GM12878 (cell line): ENCODE measurements at regions not wholly inside any gene's neighbourhood (a gene's known extent, or its start where the extent isn't known, plus 50 kb on each side); places are given as distances from the start of the nearest gene placed in this dataset.

Source experiments
- ATAC-seq: fragments of 200-7000 bp; cut with Tn5 transposase; 3 replicates; pipeline ENCODE4 v1.9.1; 2020; ENCODE audit warnings: mild to moderate bottlenecking, moderate library complexity
- BruUV-seq: library from RNA; stranded (reverse); fragments of 400-500 nt; replicated peaks from 2 replicates; lab custom pipeline; 2021; lab: Mats Ljungman, UMichigan
- CTCF ChIA-PET: fragments of 300-600 bp; sonication (Branson Sonifier 250); formaldehyde crosslinking; extraction: SDS; loops from one replicate; lab custom pipeline; 2021; ENCODE audit warnings: inconsistent platforms; lab: Yijun Ruan, JAX
- POLR2A ChIA-PET: fragments of 350-600 bp; formaldehyde crosslinking; extraction: SDS; loops from one replicate; lab custom pipeline; 2021; ENCODE audit warnings: inconsistent platforms; lab: Charles Lee
- RAD21 ChIA-PET: fragments of 300-600 bp; sonication (Branson Sonifier 250); formaldehyde crosslinking; loops from one replicate; lab custom pipeline; 2023; ENCODE audit warnings: antibody characterized with exemption; ENCODE audit not compliant: unreplicated experiment; lab: Charles Lee
- SMC1A ChIA-PET: fragments of 300-600 bp; sonication (Branson Sonifier 250); formaldehyde crosslinking; loops from one replicate; lab custom pipeline; 2023; ENCODE audit not compliant: unreplicated experiment, uncharacterized antibody; lab: Charles Lee
- DNase-seq: peaks from one replicate; pipeline ENCODE4 v3.0.0-alpha.2; 2011; ENCODE audit warnings: low read depth, low spot score
- FAIRE-seq: peaks from 3 replicates; lab custom pipeline; 2011; peaks lifted over from hg19 to GRCh38; lab: Jason Lieb, UNC
- H2AFZ ChIP-seq: 2 replicates; pipeline ENCODE4 v1.6.0; 2011; ENCODE audit warnings: low read depth, low read length, control low read depth; ENCODE audit not compliant: control insufficient read depth
- H3K27ac ChIP-seq: 2 replicates; pipeline ENCODE4 v1.5.1; 2011; ENCODE audit warnings: control low read depth; ENCODE audit not compliant: control insufficient read depth, insufficient read depth
- H3K27me3 ChIP-seq, 2 experiments: replicated peaks in 1 of 2; 2 replicates each; pipeline versions ENCODE4 v1.6.0 to v1.6.1; 2011; ENCODE audit warnings: low read length in 1 of 2; ENCODE audit not compliant: control insufficient read depth in 2 of 2, insufficient read depth in 2 of 2
- H3K36me3 ChIP-seq, 2 experiments: 2 replicates each; pipeline ENCODE4 v1.5.1; 2011; ENCODE audit warnings: low read length in 1 of 2; ENCODE audit not compliant: control insufficient read depth in 2 of 2, insufficient read depth in 2 of 2
- H3K4me1 ChIP-seq: 2 replicates; pipeline ENCODE4 v1.6.1; 2011; ENCODE audit warnings: mild to moderate bottlenecking, low read length, moderate library complexity, mixed read lengths; ENCODE audit not compliant: control insufficient read depth, insufficient read depth
- H3K4me2 ChIP-seq: 2 replicates; pipeline ENCODE4 v1.6.0; 2011; ENCODE audit warnings: control low read depth; ENCODE audit not compliant: control insufficient read depth, insufficient read depth
- H3K4me3 ChIP-seq: fragments of 200-600 bp; sonication (generic); 2 replicates; pipeline ENCODE4 v1.5.1; 2016
- H3K79me2 ChIP-seq: 2 replicates; pipeline ENCODE4 v1.6.0; 2011; ENCODE audit warnings: low read length; ENCODE audit not compliant: control insufficient read depth, insufficient read depth
- H3K9ac ChIP-seq: 2 replicates; pipeline ENCODE4 v1.8.0; 2011; ENCODE audit warnings: low read length, control low read depth, mixed read lengths; ENCODE audit not compliant: control insufficient read depth, insufficient read depth
- H3K9me3 ChIP-seq: replicated peaks from 3 replicates; pipeline ENCODE4 v1.5.1; 2011; ENCODE audit warnings: mild to moderate bottlenecking, low read length; ENCODE audit not compliant: control insufficient read depth, insufficient read depth
- H4K20me1 ChIP-seq: 2 replicates; pipeline ENCODE4 v1.6.0; 2011; ENCODE audit not compliant: control insufficient read depth, insufficient read depth
- BHLHE40 ChIP-seq, 2 experiments: fragments of 450-650 bp in 1 of 2; IDR thresholded peaks; 2 replicates each; pipeline ENCODE4 v1.6.1; 2011 to 2017; ENCODE audit warnings: low read depth in 2 of 2, borderline replicate concordance in 1 of 2, improper control_type of control experiment in 1 of 2, low read length in 1 of 2, mild to moderate bottlenecking in 1 of 2
- CREM ChIP-seq: IDR thresholded peaks from 2 replicates; pipeline ENCODE4 v1.6.1; 2014; ENCODE audit warnings: antibody characterized with exemption, low read depth
- EGR1 ChIP-seq, 2 experiments: IDR thresholded peaks; 1 replicate in 1 of 2; 2 replicates in 1 of 2; pipeline ENCODE4 v1.6.1; 2011 to 2012; ENCODE audit warnings: low read depth in 2 of 2, low read length in 2 of 2, borderline replicate concordance in 1 of 2, mild to moderate bottlenecking in 1 of 2, moderate library complexity in 1 of 2
- EZH2 ChIP-seq: IDR thresholded peaks from 2 replicates; pipeline ENCODE4 v1.6.1; 2012; ENCODE audit warnings: low read depth, mild to moderate bottlenecking, control low read depth, inconsistent platforms, low read length, borderline replicate concordance; ENCODE audit not compliant: control insufficient read depth
- LARP7 ChIP-seq: fragments of 450-650 bp; IDR thresholded peaks from 2 replicates; pipeline ENCODE4 v1.6.1; 2017; ENCODE audit warnings: mild to moderate bottlenecking
- NFIC ChIP-seq: IDR thresholded peaks from 2 replicates; pipeline ENCODE4 v1.6.1; 2012; ENCODE audit warnings: low read depth, mild to moderate bottlenecking, inconsistent platforms, low read length, moderate library complexity
- NFXL1 ChIP-seq: fragments of 450-650 bp; IDR thresholded peaks from 2 replicates; pipeline ENCODE4 v1.6.1; 2017; ENCODE audit warnings: antibody characterized with exemption, mild to moderate bottlenecking, borderline replicate concordance
- NR2C2 ChIP-seq: IDR thresholded peaks from 2 replicates; pipeline ENCODE4 v1.6.1; 2011; ENCODE audit warnings: borderline replicate concordance, low read depth; ENCODE audit not compliant: control insufficient read depth, insufficient read length
- RAD21 ChIP-seq: IDR thresholded peaks from 2 replicates; pipeline ENCODE4 v1.6.1; 2011; ENCODE audit warnings: mild to moderate bottlenecking, low read depth, low read length, moderate library complexity; ENCODE audit not compliant: insufficient read depth
- RCOR1 ChIP-seq: conservative IDR thresholded peaks from 2 replicates; pipeline ENCODE4 v1.6.1; 2012; ENCODE audit warnings: low read depth, low read length, improper control_type of control experiment
- SMAD1 ChIP-seq: fragments of 450-650 bp; IDR thresholded peaks from 2 replicates; pipeline ENCODE4 v1.6.1; 2018; ENCODE audit warnings: mild to moderate bottlenecking, low read depth; ENCODE audit not compliant: partially characterized antibody
- SREBF1 ChIP-seq: IDR thresholded peaks from 2 replicates; pipeline ENCODE4 v1.6.1; 2012; ENCODE audit warnings: mild to moderate bottlenecking, low read length
- WGBS: methylation state at CpG from one replicate; pipeline ENCODE4 v1.1.6; 2016; ENCODE audit warnings: low lambda C conversion rate; ENCODE audit not compliant: insufficient replicate concordance, insufficient coverage; ENCODE audit errors: missing lambda C conversion rate; 5-methylcytosine and 5-hydroxymethylcytosine counted together
- in situ Hi-C: fragments of 300-500 bp; cut with MboI; formaldehyde crosslinking; loops from 9 replicates; pipeline ENCODE4 v1.14.3; 2018; ENCODE audit warnings: mixed read lengths
- intact Hi-C: fragments of 100-400 bp; cut with micrococcal nuclease; formaldehyde crosslinking; loops from one replicate; pipeline ENCODE4 v1.14.2; 2022; ENCODE audit not compliant: unreplicated experiment
- TF ChIP-seq, protein P1 (sequence below): fragments of 450-650 bp; formaldehyde crosslinking; IDR thresholded peaks from 2 replicates; pipeline ENCODE4 v1.4.0; 2022; ENCODE audit warnings: mild to moderate bottlenecking, moderate library complexity
- TF ChIP-seq, protein P2 (sequence below): fragments of 450-650 bp; IDR thresholded peaks from 2 replicates; pipeline ENCODE4 v1.6.1; 2018; ENCODE audit warnings: borderline replicate concordance, mild to moderate bottlenecking; ENCODE audit not compliant: partially characterized antibody
- TF ChIP-seq, protein P3 (sequence below): IDR thresholded peaks from 2 replicates; pipeline ENCODE4 v1.6.1; 2011; ENCODE audit warnings: borderline replicate concordance, low read depth, mild to moderate bottlenecking, moderate library complexity, mixed read lengths, low read length; ENCODE audit not compliant: insufficient read depth; ENCODE audit errors: extremely low read length
- TF ChIP-seq, protein P4 (sequence below), 3 experiments: IDR thresholded peaks in 2 of 3; conservative IDR thresholded peaks in 1 of 3; 2 replicates each; pipeline ENCODE4 v1.5.1; 2011; ENCODE audit warnings: low read depth in 3 of 3, low read length in 3 of 3, mild to moderate bottlenecking in 3 of 3, control low read depth in 2 of 3, moderate library complexity in 2 of 3, inconsistent platforms in 1 of 3, mixed read lengths in 1 of 3; ENCODE audit not compliant: control insufficient read depth in 2 of 3, insufficient read depth in 1 of 3; ENCODE audit errors: extremely low read depth in 1 of 3

DNA sequence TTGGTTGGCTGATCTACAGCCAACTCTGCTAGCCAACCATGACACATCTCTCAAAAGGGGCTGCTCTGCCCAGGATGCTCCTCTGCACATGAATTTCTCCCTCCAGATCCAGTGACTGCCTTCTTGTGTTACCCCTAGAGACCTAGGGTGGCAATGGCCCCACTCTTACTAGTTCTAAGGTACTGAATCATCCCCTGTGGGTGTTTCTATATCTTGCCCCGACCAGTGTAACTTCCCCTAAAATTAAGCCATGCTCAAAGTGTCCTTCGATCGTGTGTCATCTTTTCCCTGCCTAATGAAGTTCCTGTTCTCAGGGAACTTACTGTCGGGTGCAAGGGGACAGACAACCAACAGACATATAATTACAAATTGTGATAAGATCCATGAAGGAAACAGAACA is 113.3 kb downstream of the FAM76B start:
- ChIA-PET CTCF (no interaction called here), SMC1A (no interaction called here), POLR2A (no interaction called here), RAD21 (no interaction called here)
- H3K36me3 ChIP-seq = no peaks in the 10 kb centered on the region
- no peak overlapping the region for H3K4me3 ChIP-seq
- no peak overlapping the region for H3K27ac ChIP-seq
- no peak overlapping the region for H3K4me2 ChIP-seq
- H3K9me3 ChIP-seq = no peaks in the 10 kb centered on the region
- H3K79me2 ChIP-seq = no peaks in the 10 kb centered on the region
- intact Hi-C loops = no loop called here
- FAIRE-seq (no peak), ATAC-seq (no peak), DNase-seq (no peak)
- no TSS peak for BruUV-seq
- 73% methylated on average over 4 of the region's 4 CpGs for WGBS
- in situ Hi-C loops = no loop called here
- peaks cover 7% of the 10 kb centered on the region; the same call in 1 of the 2 replicates for H3K4me1 ChIP-seq
- H4K20me1 ChIP-seq = no peaks in the 10 kb centered on the region
- no peak overlapping the region for H2AFZ ChIP-seq
- no peak overlapping the region for H3K9ac ChIP-seq
- no peaks in the 10 kb centered on the region for H3K27me3 ChIP-seq
- TF ChIP-seq, protein P1, sequence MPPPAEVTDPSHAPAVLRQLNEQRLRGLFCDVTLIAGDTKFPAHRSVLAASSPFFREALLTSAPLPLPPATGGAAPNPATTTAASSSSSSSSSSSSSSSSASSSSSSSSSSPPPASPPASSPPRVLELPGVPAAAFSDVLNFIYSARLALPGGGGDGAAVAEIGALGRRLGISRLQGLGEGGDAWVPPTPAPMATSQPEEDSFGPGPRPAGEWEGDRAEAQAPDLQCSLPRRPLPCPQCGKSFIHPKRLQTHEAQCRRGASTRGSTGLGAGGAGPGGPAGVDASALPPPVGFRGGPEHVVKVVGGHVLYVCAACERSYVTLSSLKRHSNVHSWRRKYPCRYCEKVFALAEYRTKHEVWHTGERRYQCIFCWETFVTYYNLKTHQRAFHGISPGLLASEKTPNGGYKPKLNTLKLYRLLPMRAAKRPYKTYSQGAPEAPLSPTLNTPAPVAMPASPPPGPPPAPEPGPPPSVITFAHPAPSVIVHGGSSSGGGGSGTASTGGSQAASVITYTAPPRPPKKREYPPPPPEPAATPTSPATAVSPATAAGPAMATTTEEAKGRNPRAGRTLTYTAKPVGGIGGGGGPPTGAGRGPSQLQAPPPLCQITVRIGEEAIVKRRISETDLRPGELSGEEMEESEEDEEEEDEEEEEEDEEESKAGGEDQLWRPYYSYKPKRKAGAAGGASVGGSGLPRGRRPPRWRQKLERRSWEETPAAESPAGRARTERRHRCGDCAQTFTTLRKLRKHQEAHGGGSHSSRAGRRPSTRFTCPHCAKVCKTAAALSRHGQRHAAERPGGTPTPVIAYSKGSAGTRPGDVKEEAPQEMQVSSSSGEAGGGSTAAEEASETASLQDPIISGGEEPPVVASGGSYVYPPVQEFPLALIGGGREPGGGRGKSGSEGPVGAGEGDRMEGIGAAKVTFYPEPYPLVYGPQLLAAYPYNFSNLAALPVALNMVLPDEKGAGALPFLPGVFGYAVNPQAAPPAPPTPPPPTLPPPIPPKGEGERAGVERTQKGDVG (CRISPR knock-in tag) = no peak
- TF ChIP-seq RCOR1 (no peak), BHLHE40 (IDR thresholded peaks at IDR 0.05; ENCODE audit: borderline replicate concordance in 1 of 2, low read depth in 2 of 2, low read length in 1 of 2) (no peak), RAD21 (no peak), SMAD1 (no peak), NFIC (no peak), LARP7 (no peak), NR2C2 (no peak), CREM (no peak), EZH2 (no peak), NFXL1 (no peak), EGR1 (IDR thresholded peaks at IDR 0.05; ENCODE audit: borderline replicate concordance in 1 of 2, low read depth in 2 of 2, low read length in 2 of 2) (no peak), SREBF1 (no peak)
- TF ChIP-seq, protein P2, sequence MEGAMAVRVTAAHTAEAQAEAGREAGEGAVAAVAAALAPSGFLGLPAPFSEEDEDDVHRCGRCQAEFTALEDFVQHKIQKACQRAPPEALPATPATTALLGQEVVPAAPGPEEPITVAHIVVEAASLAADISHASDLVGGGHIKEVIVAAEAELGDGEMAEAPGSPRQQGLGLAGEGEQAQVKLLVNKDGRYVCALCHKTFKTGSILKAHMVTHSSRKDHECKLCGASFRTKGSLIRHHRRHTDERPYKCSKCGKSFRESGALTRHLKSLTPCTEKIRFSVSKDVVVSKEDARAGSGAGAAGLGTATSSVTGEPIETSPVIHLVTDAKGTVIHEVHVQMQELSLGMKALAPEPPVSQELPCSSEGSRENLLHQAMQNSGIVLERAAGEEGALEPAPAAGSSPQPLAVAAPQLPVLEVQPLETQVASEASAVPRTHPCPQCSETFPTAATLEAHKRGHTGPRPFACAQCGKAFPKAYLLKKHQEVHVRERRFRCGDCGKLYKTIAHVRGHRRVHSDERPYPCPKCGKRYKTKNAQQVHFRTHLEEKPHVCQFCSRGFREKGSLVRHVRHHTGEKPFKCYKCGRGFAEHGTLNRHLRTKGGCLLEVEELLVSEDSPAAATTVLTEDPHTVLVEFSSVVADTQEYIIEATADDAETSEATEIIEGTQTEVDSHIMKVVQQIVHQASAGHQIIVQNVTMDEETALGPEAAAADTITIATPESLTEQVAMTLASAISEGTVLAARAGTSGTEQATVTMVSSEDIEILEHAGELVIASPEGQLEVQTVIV = no peak
- TF ChIP-seq, protein P3, sequence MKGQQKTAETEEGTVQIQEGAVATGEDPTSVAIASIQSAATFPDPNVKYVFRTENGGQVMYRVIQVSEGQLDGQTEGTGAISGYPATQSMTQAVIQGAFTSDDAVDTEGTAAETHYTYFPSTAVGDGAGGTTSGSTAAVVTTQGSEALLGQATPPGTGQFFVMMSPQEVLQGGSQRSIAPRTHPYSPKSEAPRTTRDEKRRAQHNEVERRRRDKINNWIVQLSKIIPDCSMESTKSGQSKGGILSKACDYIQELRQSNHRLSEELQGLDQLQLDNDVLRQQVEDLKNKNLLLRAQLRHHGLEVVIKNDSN = no peak
- TF ChIP-seq, protein P4, sequence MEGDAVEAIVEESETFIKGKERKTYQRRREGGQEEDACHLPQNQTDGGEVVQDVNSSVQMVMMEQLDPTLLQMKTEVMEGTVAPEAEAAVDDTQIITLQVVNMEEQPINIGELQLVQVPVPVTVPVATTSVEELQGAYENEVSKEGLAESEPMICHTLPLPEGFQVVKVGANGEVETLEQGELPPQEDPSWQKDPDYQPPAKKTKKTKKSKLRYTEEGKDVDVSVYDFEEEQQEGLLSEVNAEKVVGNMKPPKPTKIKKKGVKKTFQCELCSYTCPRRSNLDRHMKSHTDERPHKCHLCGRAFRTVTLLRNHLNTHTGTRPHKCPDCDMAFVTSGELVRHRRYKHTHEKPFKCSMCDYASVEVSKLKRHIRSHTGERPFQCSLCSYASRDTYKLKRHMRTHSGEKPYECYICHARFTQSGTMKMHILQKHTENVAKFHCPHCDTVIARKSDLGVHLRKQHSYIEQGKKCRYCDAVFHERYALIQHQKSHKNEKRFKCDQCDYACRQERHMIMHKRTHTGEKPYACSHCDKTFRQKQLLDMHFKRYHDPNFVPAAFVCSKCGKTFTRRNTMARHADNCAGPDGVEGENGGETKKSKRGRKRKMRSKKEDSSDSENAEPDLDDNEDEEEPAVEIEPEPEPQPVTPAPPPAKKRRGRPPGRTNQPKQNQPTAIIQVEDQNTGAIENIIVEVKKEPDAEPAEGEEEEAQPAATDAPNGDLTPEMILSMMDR (IDR thresholded peaks at IDR 0.05 in 2 of 3, conservative IDR thresholded peaks at IDR 0.05 in 1 of 3; ENCODE audit: control insufficient read depth in 2 of 3, extremely low read depth in 1 of 3, insufficient read depth in 1 of 3, low read depth in 3 of 3, low read length in 3 of 3) = no peak
